Liver (tissue), 3 donors: ENCODE measurements at regions not wholly inside any gene's neighbourhood (a gene's known extent, or its start where the extent isn't known, plus 50 kb on each side); places are given as distances from the start of the nearest gene placed in this dataset.

Experiments used
- CTCF ChIP-seq: fragments of 150-350 bp; IDR thresholded peaks from 2 replicates; pipeline ENCODE4 v1.5.1; 2017; ENCODE audit warnings: improper control_type of control experiment, low read depth, low read length; ENCODE audit not compliant: missing input control
- FOXA1 ChIP-seq: IDR thresholded peaks from 2 replicates; pipeline ENCODE4 v1.6.1; 2016; ENCODE audit warnings: antibody characterized with exemption
- GABPA ChIP-seq, 2 donors: IDR thresholded peaks in 1 of 2; conservative IDR thresholded peaks in 1 of 2; 2 replicates each; pipeline ENCODE4 v1.6.1; 2016; ENCODE audit warnings: antibody characterized with exemption in 2 of 2, mild to moderate bottlenecking in 1 of 2, moderate library complexity in 1 of 2
- MAX ChIP-seq: IDR thresholded peaks from 2 replicates; pipeline ENCODE4 v1.6.1; 2016; ENCODE audit warnings: antibody characterized with exemption
- NR2F2 ChIP-seq: IDR thresholded peaks from 2 replicates; pipeline ENCODE4 v1.6.1; 2016; ENCODE audit warnings: antibody characterized with exemption
- RAD21 ChIP-seq, 2 donors: IDR thresholded peaks; 2 replicates each; pipeline ENCODE4 v1.6.1; 2016; ENCODE audit warnings: antibody characterized with exemption in 2 of 2, mild to moderate bottlenecking in 2 of 2
- REST ChIP-seq: IDR thresholded peaks from 2 replicates; pipeline ENCODE4 v1.6.1; 2016; ENCODE audit warnings: antibody characterized with exemption, mild to moderate bottlenecking
- SP1 ChIP-seq: IDR thresholded peaks from 2 replicates; pipeline ENCODE4 v1.6.1; 2018; ENCODE audit warnings: antibody characterized with exemption, mild to moderate bottlenecking
- TAF1 ChIP-seq: conservative IDR thresholded peaks from 2 replicates; pipeline ENCODE4 v1.6.1; 2016; ENCODE audit warnings: antibody characterized with exemption, mild to moderate bottlenecking
- YY1 ChIP-seq: IDR thresholded peaks from 2 replicates; pipeline ENCODE4 v1.6.1; 2016; ENCODE audit warnings: antibody characterized with exemption, mild to moderate bottlenecking
- TF ChIP-seq, protein P1 (sequence below): IDR thresholded peaks from 2 replicates; pipeline ENCODE4 v1.6.1; 2016; ENCODE audit warnings: antibody characterized with exemption
- TF ChIP-seq, protein P2 (sequence below): IDR thresholded peaks from 2 replicates; pipeline ENCODE4 v1.6.1; 2016; ENCODE audit warnings: antibody characterized with exemption
- donor health status: healthy.
- donor health status: healthy.

DNA sequence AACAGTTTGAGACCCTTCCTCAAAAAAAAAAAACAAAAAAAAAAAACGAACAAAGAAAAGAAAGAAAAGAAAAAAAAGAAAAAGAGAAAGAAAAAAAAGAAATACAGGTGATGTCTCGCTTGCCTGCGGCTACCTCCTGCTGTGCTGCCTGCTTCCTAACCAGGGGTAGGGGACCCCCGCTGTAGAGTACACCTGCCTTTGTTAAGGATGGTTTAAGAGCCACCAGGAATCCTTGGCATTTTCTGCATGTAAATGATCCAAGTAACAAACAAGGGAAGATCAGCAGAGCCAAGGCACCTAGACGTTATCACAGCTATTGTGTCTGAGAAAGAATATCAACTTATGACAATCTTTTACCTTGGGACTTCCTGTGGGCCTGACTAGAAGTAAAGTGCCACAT lies 856.8 kb upstream of the GCFC2 start:
- no peak for TF ChIP-seq CTCF
- TF ChIP-seq, protein P1, sequence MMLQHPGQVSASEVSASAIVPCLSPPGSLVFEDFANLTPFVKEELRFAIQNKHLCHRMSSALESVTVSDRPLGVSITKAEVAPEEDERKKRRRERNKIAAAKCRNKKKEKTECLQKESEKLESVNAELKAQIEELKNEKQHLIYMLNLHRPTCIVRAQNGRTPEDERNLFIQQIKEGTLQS = no peak
- TF ChIP-seq, protein P2, sequence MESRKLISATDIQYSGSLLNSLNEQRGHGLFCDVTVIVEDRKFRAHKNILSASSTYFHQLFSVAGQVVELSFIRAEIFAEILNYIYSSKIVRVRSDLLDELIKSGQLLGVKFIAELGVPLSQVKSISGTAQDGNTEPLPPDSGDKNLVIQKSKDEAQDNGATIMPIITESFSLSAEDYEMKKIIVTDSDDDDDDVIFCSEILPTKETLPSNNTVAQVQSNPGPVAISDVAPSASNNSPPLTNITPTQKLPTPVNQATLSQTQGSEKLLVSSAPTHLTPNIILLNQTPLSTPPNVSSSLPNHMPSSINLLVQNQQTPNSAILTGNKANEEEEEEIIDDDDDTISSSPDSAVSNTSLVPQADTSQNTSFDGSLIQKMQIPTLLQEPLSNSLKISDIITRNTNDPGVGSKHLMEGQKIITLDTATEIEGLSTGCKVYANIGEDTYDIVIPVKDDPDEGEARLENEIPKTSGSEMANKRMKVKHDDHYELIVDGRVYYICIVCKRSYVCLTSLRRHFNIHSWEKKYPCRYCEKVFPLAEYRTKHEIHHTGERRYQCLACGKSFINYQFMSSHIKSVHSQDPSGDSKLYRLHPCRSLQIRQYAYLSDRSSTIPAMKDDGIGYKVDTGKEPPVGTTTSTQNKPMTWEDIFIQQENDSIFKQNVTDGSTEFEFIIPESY = no peak
- no peak for TF ChIP-seq REST
- no peak for TF ChIP-seq YY1
- TF ChIP-seq RAD21 (IDR thresholded peaks at IDR 0.05) = no peak
- TF ChIP-seq GABPA (IDR thresholded peaks at IDR 0.05 in 1 of 2, conservative IDR thresholded peaks at IDR 0.05 in 1 of 2) = no peak
- TF ChIP-seq FOXA1 = no peak
- TF ChIP-seq TAF1 = no peak
- TF ChIP-seq MAX = no peak
- TF ChIP-seq SP1 = no peak
- TF ChIP-seq NR2F2 = no peak
